Hippocampal formation (tissue), 2 donors: ENCODE measurements at regions not wholly inside any gene's neighbourhood (a gene's known extent, or its start where the extent isn't known, plus 50 kb on each side); places are given as distances from the start of the nearest gene placed in this dataset.
"Not testable (repeated sequence)": the region's sequence is repeated elsewhere in the genome, so short reads cannot be mapped to it uniquely, and the experiment has no call there.

ENCODE experiments used
- DNase-seq, 2 donors: peaks; one replicate each; lab custom pipeline; 2025; lab: John Stamatoyannopoulos, UW

DNA sequence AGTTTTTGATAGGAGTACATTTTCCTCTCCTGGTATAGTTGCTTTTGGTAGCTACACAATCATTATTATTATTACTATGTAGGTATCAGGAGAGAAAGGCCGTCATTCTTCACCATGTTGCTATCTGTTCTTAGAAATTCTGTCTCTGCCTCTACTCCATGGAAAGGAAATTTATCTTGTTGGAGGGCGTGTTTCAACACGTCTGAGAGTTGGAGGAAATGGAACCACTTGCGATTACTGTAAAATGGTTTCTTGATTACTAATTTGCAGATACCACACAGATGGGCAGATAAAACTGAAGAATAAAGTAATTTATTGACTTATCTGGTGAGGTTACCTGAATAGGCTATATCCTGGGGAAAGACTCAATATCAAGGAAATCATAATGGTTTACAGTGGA is 488.4 kb downstream of the NR2F2 start:
- DNase-seq = no peak

GRCh38 chr15:96827981-96828380 is 497.5 kb downstream of the NR2F2 start:
- no peak for DNase-seq

GRCh38 chr15:96837241-96837970 is 506.9 kb downstream of the NR2F2 start:
- no peak for DNase-seq

DNA sequence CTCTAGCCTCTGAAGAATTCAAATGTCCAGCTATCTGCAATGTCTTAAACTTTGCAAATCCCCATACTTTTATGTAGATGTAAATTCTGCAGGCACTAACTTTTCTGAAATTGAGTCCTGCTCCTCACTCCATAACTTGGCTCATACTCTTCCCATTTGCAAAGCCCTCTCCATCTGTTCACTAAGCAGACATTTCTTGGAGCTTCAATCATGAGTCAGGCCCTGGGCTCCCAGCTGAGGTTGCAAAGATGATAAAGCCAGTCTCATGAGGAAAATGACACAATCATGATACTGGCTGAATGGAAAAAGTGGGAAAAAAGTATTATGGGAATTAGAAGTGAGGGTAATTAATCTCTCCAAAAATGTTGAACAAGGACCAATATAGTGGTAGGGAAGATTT is 507.6 kb downstream of the NR2F2 start:
- no peak for DNase-seq

GRCh38 chr15:96849271-96849900 is 518.9 kb downstream of the NR2F2 start:
- no peak for DNase-seq

DNA sequence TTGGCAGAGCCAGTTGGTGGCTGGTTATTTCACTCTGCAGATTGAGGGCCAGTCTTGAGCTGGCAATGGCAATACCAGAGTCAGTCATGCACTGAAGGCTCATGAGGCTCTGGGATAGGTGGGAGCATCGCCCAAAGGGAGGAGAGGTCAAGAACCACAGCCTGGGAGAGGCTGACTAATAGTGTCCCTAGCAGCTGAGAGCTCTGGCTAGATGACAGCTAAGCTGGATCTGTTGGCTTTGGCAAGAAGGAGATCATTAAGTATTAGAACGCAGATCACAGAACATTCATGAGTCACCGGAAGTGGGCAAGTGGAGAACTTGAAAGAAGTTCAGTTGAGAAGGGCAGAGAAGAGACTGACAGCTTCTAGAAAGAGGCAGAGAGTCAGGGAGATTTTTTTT is 521.1 kb downstream of the NR2F2 start:
- no peak for DNase-seq

- no peak for DNase-seq
These were observed 528.2 kb downstream of the NR2F2 start for GRCh38 chr15:96858694-96859093.

DNA sequence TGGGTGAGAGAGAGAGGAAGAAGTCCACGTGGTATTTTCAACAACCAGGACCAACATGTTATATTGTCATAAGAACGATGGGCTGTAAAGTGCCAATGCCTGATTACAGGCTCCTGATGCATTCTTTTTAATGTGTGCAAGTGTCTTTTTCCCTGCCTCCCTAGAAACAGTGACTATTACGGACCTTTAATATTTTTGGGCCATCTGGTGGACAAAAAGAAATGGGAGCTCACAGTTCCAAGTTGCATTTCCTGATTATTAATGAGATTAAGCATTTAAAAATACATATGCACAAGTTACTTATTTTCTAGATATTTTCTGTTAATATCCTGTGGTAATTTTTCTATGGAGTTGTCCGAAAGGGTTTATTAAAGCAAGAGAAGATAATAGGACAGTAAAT is 530.2 kb downstream of the NR2F2 start:
- no peak for DNase-seq

DNA sequence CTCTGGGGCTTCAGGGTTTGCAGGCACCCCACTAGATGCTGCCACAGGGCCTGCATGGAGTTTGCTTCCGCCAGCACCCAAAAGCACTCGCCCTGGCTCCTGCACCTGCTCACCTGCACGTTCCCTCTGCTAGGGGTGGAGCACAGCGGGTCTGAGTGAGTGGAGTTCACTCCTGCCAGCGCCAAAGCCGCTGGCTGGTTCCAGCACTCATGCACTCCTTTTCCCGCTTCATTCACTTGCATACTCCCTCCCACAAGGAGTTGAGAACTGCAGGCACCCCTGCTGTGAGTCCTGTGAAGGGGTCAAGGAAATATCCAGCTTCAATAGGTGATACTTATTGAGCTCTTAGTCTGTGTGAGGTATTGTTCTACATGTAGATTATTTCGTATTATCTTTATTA is 537.5 kb downstream of the NR2F2 start:
- DNase-seq = no peak

DNA sequence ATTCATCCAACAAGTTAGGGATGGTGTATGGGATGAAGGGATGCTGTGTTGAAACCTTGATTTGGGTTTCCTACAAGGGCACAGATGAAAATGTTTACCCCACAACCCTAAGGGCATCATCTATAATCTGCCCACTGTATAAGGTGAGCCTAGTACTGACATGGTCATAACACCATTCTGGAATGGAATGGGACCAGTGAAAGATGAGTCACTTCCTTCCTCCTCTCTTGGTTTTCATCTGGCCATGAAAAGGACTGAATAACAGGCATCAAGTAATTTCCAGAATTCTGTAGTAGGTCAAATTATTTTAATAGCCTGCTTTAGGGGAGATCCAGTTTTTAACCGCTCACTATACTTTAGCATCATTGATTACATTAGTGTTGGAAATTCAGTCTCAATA is 538.6 kb downstream of the NR2F2 start:
- DNase-seq = no peak

- DNase-seq = no peak
These were observed 539.3 kb downstream of the NR2F2 start for GRCh38 chr15:96869790-96870189.

- DNase-seq = no peak
These were observed 540.1 kb downstream of the NR2F2 start for GRCh38 chr15:96870580-96870979.

DNA sequence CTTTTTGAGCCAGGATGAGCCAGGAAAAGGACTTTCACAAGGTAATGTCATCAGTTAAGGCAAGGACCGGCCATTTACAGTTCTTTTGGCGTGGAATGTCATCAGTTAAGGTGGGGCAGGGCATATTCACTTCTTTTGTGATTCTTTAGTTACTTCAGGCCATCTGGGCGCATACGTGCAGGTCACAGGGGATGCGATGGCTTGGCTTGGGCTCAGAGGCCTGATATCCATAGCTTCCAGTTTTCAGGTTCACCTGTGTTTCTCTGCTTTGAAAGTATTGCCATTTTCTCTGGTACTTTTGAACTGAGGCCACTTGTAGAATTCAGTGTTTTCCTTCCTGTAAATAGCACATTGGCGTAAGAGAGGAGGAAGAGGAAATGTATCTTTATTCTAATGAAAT is 546.9 kb downstream of the NR2F2 start:
- DNase-seq = not testable (repeated sequence)

DNA sequence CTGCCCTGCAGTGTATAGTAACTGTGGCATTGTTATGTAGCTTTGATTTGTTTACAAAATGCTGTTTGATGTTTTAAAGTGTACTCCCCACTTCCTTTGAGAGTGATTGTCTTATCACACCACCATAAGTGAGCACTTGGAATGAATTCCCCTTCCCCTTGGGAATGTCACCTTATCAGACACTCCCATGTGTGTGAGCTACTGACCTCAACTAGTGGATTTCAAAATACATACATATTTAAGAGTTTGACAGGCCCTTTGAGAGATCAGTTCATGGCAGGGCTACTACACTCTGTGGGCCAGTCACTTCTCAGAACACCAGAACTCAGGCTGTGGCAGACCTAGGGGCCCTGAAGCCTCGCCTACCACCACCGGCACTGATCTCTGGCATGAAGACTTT is 547.6 kb downstream of the NR2F2 start:
- DNase-seq = no peak

GRCh38 chr15:96882121-96882772 is 551.7 kb downstream of the NR2F2 start:
- no peak for DNase-seq

- no peak for DNase-seq
These were observed 557.2 kb downstream of the NR2F2 start for GRCh38 chr15:96887730-96888129.

- no peak for DNase-seq
These were observed 558.3 kb downstream of the NR2F2 start for GRCh38 chr15:96888764-96889163.

DNA sequence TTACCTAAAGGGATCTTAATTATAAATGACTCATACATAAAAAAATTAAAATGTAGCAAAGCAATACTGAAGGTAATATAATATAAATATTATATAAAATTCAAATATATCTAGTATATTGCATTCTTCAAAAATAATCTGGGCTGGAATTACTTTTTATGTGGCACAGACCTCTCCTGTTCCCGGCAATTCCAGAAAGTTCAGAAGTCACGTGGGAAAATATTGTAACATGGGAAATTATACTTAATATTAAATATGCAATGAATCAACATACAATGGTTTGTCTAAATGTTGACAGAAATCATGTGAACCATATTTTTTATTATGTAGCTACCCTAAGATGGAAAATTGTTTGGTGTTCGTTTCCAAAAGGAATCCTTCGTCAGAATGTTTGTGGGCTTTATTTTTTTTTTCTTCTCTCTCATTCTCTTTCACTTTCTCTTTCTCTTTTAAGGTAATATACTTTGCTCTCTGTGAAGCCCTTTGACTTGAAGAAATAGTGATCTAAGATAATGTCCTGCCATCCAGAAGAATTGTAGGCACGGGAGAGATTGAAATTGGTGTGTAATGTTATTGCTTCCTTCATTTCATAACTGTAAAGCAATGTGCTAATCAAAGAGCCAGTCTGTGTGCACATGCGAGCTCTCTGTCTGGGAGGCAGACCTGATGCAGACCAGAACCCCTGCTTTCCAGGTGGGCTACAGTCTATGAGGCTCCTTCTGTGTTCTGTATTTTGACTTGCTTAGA is 559.4 kb downstream of the NR2F2 start:
- DNase-seq = no peak

GRCh38 chr15:96891046-96891445 is 560.5 kb downstream of the NR2F2 start:
- no peak for DNase-seq

- peak in 1 of 2 donors; percentile 22 for DNase-seq
These were observed 562.8 kb downstream of the NR2F2 start for GRCh38 chr15:96893159-96893906.

DNA sequence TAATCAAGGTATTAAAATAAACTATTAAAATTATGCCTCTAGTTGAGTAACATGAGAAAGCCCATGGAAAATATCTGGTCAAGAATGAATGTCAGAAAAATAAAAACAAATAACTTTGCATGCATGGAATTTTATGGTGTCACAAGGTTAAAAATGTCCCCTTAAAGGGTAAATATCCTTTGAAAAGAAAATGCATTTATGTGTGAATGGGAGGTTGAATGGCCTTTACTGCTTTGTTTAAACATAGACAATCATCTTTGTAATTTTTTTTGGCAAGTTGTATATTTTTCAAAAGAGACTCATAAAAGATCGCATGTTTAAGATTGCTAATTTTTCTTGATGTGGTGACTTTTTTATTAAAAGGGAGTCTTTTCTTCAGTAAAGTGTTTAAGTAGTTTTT is 564.2 kb downstream of the NR2F2 start:
- DNase-seq = no peak

DNA sequence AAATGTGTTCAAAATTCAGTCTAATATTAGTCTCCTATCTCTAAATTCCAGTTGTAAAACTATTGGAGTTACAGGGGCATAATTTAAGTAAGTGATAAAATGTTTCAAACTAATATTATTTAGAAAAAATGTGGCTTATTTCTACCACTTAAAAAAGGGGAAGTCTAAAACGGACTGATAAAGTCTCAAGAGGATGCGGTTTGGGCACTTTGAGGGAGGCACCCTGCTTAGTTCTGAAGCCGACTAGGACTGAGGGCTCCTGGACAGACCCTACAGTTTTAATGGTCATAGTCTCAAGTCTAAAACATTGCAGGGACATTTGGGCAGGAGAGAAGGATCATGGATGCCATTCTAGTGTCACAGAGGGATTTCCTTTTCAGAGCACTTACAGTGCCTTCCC is 566.3 kb downstream of the NR2F2 start:
- DNase-seq = no peak
